ENCODE measurements at regions not wholly inside any gene's neighbourhood (a gene's known extent, or its start where the extent isn't known, plus 50 kb on each side); places are given as distances from the start of the nearest gene placed in this dataset.
A peak's percentile ranks its signal among the peaks of the same experiment; 100 is the strongest.

DNA sequence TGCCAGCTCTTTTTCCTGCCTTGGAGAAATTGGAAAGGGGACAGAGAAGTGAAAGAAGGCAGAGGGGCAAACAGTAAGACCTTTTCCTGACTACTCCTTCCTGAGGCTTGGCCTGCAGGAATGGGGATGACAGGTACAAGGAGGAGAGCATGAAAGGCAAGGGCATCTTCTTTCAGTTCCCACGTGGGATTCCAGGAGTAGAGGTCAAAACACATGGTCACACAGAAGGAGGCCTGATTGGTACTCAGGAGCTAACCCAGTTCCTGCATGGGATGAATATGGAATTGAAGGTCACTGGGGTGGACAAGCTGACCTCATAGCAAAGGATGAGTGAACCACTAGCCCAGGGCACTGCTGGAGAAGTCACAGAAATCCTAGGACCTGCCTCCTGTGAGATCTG lies 112.5 kb upstream of the ZNF366 start:
- DNase-seq (ENCODE audit: low read depth): no peak

DNA sequence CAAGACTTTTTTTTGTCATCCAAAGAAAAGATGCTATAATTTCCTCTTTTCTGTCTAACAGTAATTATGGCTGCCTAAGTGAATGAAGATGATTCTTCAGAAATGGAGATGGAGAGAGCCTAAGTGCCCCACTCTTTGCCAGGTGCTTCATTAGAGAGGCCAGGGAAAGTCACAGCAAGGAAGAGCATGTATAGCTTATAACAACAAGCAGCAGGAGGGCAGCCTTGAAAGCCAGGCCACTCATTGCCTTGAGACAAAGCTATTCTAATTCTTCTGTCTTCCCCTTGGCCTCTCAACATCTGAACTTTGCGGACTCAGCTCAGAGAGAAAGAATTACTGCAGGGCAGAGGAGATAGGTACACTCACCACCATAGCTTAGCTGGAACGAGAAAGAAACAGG lies 112.0 kb upstream of the ZNF366 start:
- no peak for DNase-seq (ENCODE audit: low read depth)

DNA sequence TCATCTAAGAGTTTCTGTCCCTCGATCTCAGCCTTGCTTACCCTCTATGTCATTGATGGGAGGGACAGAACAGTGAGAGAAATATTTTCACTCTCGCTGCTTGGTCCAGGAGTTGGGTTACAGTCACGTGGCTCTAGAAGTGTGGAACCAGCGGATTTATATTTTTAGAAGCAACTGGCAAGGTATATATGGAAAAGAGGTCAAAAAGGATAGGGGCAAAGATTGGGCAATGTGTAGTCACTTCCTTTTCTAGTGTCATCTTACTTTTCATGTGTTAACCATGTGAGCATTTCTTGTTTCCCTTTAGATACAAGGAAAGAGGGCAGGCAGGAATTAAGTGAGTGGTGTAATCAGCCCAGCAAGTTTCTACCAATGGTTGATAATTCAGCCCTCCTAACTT lies 111.5 kb upstream of the ZNF366 start:
- DNase-seq (ENCODE audit: low read depth): no peak

DNA sequence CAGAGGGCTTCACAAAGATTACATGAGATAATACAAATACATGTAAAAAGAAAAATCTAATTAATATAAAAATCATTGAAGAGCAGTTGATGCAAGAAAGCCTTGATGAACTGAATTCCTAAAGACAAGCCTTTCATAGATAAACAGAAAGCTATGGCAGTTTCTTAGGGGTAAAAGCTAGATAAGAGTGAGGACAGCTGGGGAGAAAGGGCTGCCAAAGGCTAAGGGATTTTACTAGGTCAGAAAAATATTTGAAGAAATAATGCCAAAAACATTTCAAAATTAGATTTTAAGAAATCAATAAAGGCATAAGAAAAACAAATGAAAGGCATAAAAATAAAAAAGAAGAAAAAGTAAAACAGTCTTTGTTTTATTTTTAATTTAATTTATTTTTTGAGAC lies 107.9 kb upstream of the ZNF366 start:
- DNase-seq (ENCODE audit: low read depth): no peak

DNA sequence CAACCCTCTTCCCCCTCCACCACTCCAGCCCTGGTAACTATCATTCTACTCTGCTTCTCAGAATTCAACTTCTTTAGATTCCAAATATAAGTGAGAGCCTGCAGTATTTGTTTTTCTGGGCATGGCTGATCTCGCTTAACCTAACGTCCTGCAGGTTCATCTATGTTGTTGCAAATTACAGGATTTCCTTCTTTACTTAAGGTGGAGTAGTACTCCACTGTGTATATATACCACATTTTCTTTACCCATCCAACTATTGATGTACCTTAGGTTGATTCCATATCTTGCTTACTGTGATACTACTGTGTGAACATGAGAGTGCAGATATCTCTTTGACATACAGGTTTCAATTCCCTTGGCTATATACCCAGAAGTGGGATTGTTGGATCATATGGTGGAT lies 106.3 kb upstream of the ZNF366 start:
- DNase-seq (ENCODE audit: low read depth): no peak

DNA sequence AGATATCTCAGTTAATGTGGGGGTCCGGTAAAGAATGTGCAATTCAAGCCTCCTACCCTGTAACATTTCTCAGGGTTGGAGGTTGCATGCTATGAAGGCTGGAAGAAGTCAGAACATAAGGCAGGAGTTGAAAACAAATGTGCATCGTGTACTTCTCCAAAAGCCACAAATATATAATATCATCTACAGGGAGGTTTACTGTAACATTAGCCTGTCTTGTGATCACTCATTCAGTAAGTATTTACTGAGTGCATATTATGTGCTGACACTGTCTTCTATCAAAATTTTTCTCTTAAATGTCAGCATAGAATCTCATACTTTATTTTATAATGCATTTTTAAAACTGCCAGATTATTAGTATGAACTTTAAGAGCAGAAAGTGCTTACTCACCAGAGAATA lies 105.6 kb upstream of the ZNF366 start:
- DNase-seq (ENCODE audit: low read depth): no peak

DNA sequence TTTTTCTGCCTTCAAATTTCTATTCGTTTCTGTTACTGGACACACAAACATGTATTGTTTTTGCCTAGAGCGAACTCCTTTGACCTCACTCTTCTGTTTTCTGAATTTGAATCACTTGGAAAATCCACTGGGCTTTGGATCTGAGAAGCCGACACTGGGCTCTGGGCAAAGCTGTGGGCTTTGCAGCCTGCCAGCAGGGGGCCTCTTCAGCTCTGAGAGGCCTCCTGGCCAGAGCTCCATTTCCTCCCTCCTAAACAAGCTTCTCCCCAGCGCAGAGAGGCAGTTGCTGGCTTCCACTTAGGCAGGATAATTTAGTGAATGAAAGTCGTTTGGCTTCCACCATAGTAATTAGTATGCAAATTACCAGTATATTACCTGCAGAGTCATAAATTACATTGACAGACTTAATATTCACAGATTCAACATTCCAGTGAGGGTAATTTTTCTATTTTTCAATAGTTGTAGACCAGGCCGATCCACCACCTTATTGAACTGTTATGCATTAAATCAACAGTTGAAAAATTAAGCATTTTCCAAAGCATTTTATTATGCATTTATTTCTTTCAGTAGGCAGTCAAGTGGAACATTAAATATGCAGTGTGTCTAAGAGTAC lies 104.0 kb upstream of the ZNF366 start:
- DNase-seq (ENCODE audit: low read depth): peak; percentile 79

DNA sequence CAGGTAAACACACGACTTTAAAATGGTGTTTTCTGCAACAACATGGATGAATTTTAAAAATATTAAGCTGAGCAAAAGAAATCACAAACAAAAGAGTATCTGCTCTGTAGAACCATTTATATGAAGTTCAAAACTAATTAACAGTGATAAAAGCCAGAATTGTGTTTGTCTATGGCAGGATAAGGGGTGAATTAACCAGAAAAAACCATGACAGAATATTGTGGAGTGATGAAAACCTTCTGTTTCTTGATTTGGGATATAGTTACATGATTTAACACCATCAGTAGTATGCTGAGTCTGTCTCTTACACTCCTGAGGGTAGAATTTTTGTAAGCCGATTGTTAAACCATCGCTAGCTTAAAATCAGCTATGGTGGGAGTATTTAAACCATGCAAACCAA lies 101.7 kb upstream of the ZNF366 start:
- DNase-seq (ENCODE audit: low read depth): no peak

DNA sequence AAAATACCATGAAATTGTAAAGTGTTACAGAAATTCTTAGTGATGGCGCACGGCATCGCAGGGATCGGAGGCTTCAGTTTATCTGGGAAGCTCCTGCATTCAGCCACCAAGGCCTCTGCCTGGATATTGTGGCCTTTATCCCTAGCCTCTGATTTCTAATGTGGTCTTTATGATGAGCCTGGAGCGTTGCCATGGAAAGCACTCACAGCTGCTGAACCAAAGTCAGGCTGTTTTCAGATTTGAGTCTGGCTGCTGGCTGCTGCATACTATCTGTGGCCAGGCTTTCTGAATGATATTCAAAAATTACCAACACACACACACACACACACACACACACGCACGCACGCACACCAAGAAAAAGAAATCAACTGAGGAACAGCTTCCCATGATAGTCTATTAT lies 101.1 kb upstream of the ZNF366 start:
- DNase-seq (ENCODE audit: low read depth): peak; percentile 23

DNA sequence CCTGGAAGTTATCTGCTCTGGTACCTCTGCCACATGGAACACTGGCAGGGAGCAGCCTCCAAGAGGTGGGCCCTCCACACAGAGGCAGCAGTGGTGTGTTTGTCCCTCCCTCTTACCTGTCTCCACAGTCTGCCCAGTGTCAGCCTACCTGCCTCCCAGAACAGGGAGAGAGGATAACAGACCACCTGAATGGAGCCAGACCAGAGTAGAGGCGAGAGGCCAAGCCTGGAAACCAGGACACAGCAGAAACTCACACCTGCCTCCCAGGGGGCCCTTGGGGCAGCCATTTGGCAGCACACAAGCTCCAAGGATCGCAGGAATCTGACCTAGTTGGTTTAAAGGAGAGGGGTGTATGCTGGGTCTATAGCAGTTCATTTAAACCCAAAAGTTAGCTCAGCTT lies 100.2 kb upstream of the ZNF366 start:
- DNase-seq (ENCODE audit: low read depth): no peak

DNA sequence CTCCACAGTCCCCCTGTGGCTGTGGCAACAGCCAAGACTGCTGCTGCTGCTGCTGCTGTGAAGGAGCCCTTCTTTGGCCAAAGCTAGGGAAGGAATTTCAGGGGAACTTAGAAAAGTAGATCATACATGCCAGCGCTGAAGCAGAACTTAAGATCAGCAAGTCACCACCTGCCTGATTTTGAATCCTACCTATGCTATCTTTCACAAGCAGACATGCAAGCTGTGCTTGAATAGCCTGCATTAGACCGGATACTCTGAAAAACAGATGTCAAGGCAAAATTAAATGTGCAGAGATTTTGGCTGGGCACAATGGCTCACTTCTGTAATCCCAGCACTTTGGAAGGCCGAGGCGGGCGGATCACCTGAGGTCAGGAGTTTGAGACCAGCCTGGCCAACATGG lies 99.3 kb upstream of the ZNF366 start:
- DNase-seq (ENCODE audit: low read depth): no peak

DNA sequence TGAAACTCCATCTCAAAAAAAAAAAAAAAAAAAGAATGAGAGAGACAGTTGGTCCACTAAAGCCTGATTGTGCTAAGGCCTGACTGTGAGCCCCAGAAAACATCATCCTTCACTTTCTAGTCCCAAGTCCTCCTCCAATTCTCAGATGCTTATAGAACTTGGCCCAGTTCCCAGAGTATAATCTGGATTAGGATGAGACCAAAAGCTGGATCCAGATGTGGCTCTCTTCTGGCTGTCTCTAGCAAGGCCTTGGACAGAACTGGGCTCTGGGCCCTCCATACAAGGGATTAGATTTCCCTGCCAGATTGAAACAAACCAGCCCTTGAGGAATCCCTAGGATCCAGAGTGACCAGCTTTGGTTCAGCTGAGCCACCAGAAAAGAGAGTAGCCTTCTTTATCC lies 98.4 kb upstream of the ZNF366 start:
- no peak for DNase-seq (ENCODE audit: low read depth)

DNA sequence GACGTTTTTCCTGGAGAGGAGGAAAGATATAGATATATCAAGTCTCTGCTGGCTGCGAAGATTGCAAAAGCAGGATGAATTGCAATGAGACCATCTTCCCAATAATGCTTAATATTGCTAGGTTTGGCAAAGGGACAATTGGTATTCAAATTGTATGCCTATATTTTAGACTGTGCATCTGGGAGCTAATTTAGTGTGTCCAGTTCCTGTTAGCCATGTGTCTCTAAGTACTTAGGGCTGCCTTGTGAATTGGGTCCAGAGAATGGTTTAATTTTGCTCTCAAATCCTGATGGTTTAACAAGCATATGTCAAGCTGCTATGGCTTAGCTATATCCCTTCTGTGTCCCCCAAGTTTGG lies 97.6 kb upstream of the ZNF366 start:
- no peak for DNase-seq (ENCODE audit: low read depth)

DNA sequence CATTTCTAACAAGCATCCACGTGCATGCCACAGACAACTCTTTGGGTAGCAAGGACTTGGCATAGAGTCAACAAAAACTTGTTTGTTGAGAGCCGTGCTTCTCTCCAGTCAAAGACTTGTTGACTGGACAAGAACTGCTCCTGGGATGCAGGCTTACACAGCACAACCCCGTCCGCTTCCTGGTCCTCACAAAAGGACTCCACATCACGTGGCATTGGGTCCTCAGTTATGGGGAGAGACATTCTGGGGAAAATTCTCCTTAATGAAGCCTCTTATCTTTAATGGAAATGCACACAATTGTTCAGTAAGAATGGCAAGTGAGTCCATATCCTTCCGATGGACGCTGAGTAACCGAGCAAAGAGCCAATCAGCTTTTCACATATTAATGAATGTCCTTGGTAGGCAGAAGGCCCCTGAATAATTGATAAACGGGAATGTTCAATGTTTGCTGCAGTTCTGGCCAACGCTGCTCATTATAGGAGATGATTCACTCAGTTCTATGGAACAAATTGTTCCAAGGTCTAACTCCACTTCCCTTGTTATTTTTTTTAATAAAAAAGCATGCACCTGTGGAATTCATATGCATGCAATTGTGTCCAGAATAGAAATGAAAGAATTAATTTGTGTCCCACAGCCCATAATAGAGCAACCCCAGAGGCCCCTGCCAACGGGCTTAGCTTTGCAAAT lies 97.0 kb upstream of the ZNF366 start:
- no peak for DNase-seq (ENCODE audit: low read depth)

DNA sequence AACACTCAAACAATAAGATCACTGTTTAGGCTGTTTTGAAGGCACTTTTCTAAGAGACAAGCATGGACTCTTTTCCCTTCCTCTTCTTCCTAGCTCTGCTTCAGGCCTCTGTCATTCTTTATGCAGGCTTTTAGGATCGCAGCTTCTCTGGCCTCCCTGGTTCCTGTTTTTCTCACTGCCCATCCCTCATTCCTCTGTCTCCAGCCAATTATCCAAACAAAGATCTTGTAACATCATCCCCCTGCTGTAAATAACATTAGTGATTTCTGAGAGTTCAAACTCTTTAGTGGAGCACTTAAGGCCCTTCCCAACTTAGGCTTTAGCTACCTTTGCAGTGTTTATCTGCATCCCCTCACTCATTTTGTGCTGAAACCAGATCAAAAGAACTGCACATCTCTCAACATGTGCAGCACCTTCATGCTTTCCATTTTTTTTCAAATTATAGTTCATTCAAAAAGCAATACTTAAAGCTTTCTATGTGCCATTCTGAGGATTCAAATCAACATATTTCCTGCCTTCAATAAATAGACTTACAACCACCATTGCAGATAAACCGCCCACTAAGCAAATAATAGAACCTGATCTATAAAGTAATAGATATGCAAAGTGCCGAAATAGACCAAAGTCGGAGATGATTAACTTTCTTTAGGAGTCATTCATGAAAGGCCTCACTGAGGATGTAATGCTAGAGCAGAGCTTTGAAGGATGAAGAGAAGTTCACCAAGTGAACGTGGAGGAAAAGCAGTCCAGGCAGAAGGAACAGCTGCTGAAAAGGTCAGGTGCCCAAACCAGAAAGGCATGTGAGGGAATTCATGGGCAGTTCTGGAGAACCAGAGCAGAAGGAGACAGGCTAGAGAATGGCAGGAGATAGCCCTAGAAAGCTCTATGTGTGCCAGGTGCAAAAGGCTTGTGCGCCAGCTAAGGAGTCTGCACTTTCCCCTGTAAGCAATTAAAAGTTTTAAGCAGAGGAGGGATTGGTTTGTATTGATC lies 95.8 kb upstream of the ZNF366 start:
- no peak for DNase-seq (ENCODE audit: low read depth)

DNA sequence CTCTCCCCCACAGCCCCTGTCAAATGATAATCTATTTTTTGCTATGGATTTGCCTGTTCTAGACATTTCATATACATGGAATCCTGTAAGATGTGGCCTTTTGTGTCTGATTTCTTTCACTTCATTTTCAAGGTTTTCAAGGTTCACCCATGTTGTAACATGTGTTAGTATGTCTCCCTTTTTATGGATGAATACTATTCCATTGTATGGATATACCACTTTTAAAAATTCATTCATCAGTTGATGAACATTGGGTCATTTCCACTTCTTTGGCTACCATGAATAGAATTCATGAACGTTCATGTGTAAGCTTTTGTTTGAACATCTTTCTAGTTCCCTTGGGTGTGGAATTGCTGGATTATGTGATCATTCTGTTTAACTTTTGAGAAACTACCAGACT lies 94.7 kb upstream of the ZNF366 start:
- DNase-seq (ENCODE audit: low read depth): no peak

DNA sequence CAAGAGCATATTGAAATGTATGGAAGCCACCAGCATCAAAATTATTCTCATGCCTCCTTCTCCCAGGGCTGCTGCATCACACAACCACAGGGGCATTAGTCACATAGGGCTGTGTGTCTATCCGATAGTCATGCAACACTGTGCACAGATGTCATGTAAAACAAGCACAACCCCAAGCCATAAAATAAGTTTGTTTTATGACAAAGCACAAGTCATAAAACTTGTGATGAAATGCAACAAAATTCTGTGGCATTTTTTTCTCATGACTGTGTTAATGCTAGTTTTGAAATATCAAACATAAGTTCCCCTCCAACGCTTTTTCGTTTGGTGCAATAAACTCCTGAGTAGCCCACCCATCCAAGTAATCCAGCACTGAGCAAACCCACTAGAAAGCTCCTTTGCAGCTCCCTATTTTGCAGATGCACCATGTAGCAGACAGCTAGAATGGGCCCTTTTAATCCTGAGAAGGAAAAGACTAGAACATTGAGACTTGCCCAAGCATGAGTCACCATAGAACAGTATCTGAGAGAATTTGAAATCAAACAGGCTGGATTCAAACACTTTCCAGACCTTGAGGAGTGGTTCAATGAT lies 93.3 kb upstream of the ZNF366 start:
- peak; percentile 92 for DNase-seq (ENCODE audit: low read depth)

DNA sequence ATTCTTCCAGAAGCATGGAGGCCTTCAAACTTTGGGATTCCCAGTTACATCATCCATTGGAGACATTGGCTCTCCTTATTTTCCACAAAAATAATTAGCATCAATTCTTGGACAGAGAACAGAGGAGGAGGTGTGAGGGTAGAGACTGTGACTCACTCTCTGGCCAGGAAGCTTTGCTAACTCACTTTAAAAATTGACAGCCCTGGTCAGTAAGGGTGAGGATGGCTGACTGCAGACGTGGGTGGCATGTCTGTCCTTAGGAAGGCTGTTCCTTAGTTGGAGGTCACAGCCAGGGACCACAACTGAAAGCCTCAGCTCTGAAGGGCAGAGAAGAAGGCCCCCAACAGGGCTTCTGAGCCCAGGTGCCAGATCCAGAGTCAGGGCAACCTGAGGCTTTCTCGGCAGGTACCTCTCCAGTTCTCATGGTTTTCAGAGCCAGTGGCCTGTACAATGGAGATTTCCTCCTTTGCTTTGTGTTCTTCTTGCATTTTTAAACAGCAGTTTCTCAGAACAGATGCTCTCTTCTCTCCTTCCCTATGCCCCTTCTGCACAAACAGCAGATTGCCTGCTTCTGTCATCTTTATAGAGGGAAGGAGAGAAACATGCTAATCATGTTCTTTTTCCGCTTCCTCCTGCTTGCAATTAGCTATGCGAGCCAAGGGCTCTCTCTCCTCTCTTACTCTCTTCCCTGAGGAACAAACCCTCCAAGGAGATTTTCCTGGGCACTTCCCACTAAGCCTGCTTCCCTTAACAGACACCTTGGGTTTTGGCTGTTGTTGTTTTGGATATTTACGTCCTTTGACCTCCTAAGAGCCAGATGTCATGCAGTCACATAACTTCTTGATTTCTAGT lies 92.5 kb upstream of the ZNF366 start:
- peak; percentile 60 for DNase-seq (ENCODE audit: low read depth)

DNA sequence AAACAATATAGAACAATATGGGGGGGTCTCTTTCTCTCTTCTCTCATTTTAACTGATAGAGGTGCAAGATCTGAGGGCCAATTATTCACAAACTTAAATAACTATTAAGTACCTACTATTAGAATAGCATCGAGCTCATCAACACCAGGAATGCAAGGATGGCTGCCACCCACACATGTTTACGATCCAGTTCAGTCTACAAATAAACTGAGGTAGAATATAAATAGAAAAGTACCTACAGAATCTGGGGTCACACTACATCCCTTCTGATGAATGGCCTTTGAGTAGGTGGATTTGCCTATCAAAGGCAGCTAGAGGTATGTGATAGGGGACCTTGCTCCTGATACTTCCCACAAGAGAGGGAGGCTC lies 91.8 kb upstream of the ZNF366 start:
- no peak for DNase-seq (ENCODE audit: low read depth)

DNA sequence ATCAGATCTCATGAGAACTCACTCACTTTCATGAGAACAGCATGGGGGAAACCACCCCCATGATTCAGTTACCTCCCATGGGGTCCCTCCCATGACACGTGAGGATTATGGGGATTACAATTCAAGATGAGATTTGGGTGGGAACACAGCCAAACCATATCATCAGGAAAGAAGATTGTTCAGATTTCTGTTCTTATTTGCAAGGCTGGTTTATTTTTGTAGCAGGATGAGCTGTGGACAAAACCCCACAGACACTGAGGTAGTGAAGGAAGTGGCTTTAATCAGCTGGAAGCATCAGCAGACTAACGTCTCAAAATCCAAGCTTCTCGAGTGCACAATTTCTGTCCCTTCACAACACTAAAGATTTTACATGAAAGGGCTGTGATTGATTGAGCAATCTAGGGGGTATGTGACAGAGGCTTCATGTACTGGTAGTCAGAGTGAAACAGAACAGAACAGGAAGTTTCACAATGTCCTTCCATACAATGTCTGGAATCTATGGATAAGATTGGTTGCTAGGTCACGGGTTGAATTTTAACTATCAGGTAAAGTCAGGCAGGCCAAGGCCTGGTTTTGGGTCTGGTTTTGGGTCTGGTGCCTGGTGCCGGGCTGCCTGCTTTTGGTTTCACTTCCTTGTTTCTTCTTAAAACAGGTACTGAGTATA lies 91.3 kb upstream of the ZNF366 start:
- peak; percentile 70 for DNase-seq (ENCODE audit: low read depth)

DNA sequence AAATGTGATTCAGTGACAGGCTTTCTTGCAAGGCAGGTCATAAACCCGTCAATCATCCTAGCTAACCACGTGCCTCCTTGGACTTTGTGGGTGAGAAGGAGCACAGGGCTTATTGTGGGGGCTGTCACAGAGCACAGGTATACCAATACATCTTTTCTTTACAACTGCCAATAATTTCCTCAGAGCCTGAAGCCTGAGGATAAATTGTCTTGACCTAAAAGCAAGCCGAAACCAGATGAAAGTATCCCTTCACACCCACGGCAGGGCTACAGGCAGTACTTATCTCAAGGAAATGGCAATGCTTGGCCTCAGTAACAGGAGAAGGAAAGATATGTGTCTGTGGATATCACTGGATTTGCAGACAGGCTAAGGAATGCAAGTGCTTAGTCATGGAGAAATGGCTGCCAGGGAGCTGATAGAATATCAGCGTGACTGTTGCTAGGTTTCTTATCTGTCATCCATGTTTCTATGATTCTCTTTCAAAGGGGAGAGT lies 90.3 kb upstream of the ZNF366 start:
- peak; percentile 84 for DNase-seq (ENCODE audit: low read depth)
